Vagina (tissue), 2 donors: ENCODE measurements at regions not wholly inside any gene's neighbourhood (a gene's known extent, or its start where the extent isn't known, plus 50 kb on each side); places are given as distances from the start of the nearest gene placed in this dataset.

Experiments
- POLR2A ChIP-seq, 2 donors: fragments of 450-650 bp; IDR thresholded peaks; one replicate each; pipeline ENCODE4 v1.6.1; 2017; ENCODE audit warnings: antibody characterized with exemption in 2 of 2, mild to moderate bottlenecking in 2 of 2, moderate library complexity in 2 of 2
- POLR2AphosphoS5 ChIP-seq, 2 donors: sonication (generic); formaldehyde crosslinking; IDR thresholded peaks; one replicate each; pipeline ENCODE4 v1.9.0; 2017; ENCODE audit warnings: antibody characterized with exemption in 2 of 2, mild to moderate bottlenecking in 2 of 2, low read depth in 1 of 2; ENCODE audit not compliant: insufficient read depth in 1 of 2
- TF ChIP-seq, protein P1 (sequence below), 3 experiments: fragments of 450-650 bp in 2 of 3; fragments of 200-600 bp in 1 of 3; sonication (generic) in 1 of 3; IDR thresholded peaks; one replicate each; pipeline ENCODE4 v1.5.1; 2017 to 2019; ENCODE audit warnings: antibody characterized with exemption in 3 of 3, mild to moderate bottlenecking in 2 of 3, moderate library complexity in 2 of 3

DNA sequence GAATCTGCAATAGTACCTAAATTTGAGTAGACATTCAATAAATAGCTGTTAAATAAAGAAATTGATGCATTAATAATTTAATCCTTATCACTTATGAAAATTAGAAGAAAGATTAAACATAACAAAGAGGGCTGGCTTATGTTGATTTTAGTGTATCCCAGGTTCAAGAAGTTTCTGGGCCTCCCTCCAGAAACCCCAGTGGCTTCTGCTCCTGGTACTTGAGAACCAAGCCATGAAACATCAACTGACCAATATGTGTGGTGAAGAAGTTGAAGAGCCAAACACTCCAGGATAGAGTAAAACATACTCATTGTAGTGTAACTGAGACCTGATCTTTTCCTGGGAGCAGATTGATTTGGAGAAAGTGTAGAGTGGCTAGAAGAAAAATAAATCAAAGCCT is 1465.7 kb upstream of the PIK3C3 start:
- TF ChIP-seq, protein P1, sequence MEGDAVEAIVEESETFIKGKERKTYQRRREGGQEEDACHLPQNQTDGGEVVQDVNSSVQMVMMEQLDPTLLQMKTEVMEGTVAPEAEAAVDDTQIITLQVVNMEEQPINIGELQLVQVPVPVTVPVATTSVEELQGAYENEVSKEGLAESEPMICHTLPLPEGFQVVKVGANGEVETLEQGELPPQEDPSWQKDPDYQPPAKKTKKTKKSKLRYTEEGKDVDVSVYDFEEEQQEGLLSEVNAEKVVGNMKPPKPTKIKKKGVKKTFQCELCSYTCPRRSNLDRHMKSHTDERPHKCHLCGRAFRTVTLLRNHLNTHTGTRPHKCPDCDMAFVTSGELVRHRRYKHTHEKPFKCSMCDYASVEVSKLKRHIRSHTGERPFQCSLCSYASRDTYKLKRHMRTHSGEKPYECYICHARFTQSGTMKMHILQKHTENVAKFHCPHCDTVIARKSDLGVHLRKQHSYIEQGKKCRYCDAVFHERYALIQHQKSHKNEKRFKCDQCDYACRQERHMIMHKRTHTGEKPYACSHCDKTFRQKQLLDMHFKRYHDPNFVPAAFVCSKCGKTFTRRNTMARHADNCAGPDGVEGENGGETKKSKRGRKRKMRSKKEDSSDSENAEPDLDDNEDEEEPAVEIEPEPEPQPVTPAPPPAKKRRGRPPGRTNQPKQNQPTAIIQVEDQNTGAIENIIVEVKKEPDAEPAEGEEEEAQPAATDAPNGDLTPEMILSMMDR (IDR thresholded peaks at IDR 0.05) = no peak
- no peak for TF ChIP-seq POLR2A (IDR thresholded peaks at IDR 0.05)
- no peak for TF ChIP-seq POLR2AphosphoS5 (IDR thresholded peaks at IDR 0.05; ENCODE audit: insufficient read depth in 1 of 2, low read depth in 1 of 2)
